Activated naive CD4-positive, alpha-beta T cell treated with anti-CD3 and anti-CD28 coated beads, Interleukin-2, amount 50 U/mL, for 24 hours (primary cell): ENCODE measurements at regions not wholly inside any gene's neighbourhood (a gene's known extent, or its start where the extent isn't known, plus 50 kb on each side); places are given as distances from the start of the nearest gene placed in this dataset.

Experiments
- H3K27ac Mint-ChIP-seq: one replicate; pipeline ENCODE4 v1.8.0; 2021; ENCODE audit warnings: mild to moderate bottlenecking, mixed read lengths
- H3K27me3 Mint-ChIP-seq: one replicate; pipeline ENCODE4 v1.8.0; 2021; ENCODE audit warnings: mixed read lengths
- H3K36me3 Mint-ChIP-seq: one replicate; pipeline ENCODE4 v1.8.0; 2021; ENCODE audit warnings: mixed read lengths
- H3K4me1 Mint-ChIP-seq: one replicate; pipeline ENCODE4 v1.8.0; 2021; ENCODE audit warnings: mixed read lengths
- H3K4me3 Mint-ChIP-seq: one replicate; pipeline ENCODE4 v1.8.0; 2021; ENCODE audit warnings: mild to moderate bottlenecking, mixed read lengths
- H3K9me3 Mint-ChIP-seq: one replicate; pipeline ENCODE4 v1.8.0; 2021; ENCODE audit warnings: mixed read lengths

DNA sequence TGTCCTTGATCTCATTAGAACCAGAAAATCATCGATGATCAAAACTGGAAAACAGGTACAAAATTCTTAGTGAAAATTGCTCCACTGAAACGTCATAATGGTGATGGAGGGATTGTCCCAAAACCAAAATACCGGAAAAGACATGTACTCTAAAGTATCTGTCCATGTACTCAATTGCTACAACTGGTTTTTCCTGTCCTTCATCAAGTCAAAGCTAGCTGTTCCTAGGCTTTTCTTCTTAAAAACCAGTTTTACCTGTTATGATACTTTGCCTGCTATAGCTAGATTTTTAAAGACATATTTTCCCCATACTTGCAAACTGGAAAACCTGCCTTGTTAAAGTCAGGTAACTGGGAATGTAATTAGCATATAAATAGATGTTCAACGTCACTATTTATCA lies 50.5 kb upstream of the LRRC1 start:
- Mint-ChIP-seq H3K36me3 (no peaks in the 10 kb centered on the region), H3K27ac (no peak overlapping the region), H3K4me3 (no peak overlapping the region)

DNA sequence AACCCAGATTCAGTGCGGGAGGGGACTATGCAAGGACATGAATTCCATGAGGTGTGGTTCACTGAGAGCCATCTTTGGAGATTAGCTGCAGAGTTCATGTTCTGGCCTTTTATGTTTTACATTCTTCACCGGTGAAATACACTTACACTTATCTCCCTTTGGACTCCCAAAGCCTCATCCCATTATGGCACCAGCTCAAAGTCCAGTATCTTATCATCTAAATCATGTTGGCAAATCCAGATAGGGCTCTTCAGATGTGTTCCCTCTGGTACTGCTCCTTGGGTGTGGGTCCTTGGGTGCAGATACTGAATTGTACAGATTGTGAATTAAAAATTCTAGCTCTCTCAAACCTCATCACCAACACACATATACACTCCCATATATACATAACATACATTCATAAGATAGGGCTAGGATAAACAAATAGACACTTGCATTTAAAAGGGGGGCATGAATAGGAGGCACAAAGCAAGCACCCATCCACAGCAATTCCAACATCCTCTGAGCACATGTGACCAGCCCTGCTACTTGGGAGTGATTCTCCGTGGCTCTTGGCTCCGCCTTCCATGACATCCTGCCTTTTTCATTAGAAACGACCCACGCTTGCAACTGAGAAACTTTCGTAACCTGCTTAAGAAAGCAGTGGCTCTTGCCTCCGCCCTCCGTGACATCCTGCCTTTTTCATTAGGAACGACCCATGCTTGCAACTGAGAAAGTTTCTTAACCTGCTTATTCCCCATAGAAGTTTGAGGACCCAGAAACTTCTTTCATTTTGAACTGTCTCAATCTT lies 53.6 kb upstream of the LRRC1 start:
- no peak overlapping the region for H3K27ac Mint-ChIP-seq
- H3K4me1 Mint-ChIP-seq: peaks cover 11% of the 10 kb centered on the region
- H3K9me3 Mint-ChIP-seq: no peaks in the 10 kb centered on the region
- peak overlapping the region; percentile 75 for H3K4me3 Mint-ChIP-seq
- H3K27me3 Mint-ChIP-seq: peaks cover 2% of the 10 kb centered on the region
- peaks cover 1% of the 10 kb centered on the region for H3K36me3 Mint-ChIP-seq

More for the DNA sequence above, 50.5 kb upstream of the LRRC1 start:
- Mint-ChIP-seq H3K4me1 (peaks cover 11% of the 10 kb centered on the region), H3K9me3 (no peaks in the 10 kb centered on the region), H3K27me3 (no peaks in the 10 kb centered on the region)

DNA sequence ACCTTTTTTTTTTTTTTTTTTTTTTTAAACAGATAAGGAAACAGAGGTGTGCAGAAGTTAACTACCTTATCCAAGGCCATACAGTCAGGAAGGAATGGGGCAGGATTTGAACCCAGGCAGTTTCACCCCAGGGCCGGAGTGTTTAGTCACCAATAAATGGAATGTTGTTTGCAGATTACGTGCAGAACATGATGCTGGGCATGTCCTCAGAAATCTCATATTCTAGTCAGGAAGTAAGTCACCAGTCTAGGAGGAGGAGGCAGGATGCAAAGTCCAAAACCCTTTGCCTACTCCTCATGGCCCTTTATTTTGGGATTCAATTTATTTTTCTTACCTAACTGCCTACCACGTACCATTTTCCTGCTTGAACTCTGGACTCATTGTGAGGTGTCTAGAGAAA lies 57.1 kb upstream of the LRRC1 start:
- Mint-ChIP-seq H3K27ac (no peak overlapping the region), H3K4me1 (peaks cover 25% of the 10 kb centered on the region), H3K27me3 (peaks cover 2% of the 10 kb centered on the region), H3K4me3 (no peak overlapping the region), H3K9me3 (no peaks in the 10 kb centered on the region), H3K36me3 (peaks cover 1% of the 10 kb centered on the region)

DNA sequence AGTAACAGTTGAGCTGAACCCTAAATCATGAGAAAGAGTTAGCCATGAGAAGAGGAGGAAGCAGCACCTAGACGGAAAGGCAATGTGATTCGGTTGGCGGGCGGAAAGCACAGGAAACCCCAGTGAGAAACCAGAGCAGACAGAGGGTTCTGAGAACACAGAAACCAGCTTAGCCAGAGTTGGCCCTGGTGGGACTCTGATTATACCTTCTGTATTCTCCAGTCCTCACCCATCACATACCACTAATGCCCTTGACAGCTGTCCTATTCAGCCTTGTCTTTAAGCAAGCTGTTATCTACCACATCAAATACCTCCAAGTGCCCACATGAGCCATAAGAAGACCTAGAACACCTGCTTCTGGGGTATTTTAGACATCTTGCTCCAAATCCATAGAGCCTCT lies 58.9 kb upstream of the LRRC1 start:
- H3K27me3 Mint-ChIP-seq: peaks cover 2% of the 10 kb centered on the region
- peaks cover 1% of the 10 kb centered on the region for H3K36me3 Mint-ChIP-seq
- H3K4me1 Mint-ChIP-seq: peaks cover 21% of the 10 kb centered on the region
- H3K27ac Mint-ChIP-seq: no peak overlapping the region
- H3K4me3 Mint-ChIP-seq: no peak overlapping the region
- no peaks in the 10 kb centered on the region for H3K9me3 Mint-ChIP-seq

DNA sequence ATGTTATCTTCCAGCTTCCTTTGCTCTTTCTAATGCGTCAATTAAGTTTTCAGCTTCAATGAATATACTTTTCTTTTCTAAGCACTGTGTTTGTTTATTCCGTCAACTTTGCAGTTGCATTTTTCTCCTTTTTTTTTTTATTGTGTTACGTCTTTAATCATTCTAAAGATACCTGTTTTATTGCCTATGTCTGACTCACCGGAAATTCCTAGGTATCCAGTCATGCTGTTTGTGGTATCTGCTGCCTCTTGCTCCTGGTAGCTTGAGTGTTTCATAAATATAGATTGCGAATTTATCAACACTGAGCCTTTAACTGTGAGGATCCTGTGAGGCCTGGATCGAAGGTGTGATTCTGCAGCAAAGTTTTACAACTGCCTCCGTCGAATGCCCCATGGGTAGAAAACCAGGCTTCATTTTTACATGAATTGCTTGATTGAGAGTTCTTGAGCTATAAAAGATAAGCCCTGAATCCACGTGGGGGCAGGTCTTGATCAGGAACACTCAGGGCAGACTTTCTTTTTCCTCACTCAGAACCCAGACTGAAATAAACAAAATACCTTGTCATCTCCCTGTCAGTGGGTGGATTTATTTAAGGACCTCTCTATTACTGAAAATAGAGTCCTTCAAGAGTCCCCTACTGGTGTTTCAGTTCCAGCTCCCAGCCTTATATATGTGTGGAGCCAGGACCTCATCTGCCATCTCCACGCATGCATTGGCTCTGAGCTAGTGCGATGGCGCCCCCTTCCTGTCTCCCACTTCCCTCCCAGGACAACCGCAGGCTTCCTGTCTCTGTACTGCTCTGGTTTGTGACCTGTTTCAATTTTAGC lies 60.1 kb upstream of the LRRC1 start:
- Mint-ChIP-seq H3K27ac (peak overlapping the region; percentile 38), H3K4me3 (no peak overlapping the region), H3K9me3 (no peaks in the 10 kb centered on the region), H3K27me3 (peaks cover 2% of the 10 kb centered on the region), H3K4me1 (peaks cover 19% of the 10 kb centered on the region), H3K36me3 (peaks cover 1% of the 10 kb centered on the region)

DNA sequence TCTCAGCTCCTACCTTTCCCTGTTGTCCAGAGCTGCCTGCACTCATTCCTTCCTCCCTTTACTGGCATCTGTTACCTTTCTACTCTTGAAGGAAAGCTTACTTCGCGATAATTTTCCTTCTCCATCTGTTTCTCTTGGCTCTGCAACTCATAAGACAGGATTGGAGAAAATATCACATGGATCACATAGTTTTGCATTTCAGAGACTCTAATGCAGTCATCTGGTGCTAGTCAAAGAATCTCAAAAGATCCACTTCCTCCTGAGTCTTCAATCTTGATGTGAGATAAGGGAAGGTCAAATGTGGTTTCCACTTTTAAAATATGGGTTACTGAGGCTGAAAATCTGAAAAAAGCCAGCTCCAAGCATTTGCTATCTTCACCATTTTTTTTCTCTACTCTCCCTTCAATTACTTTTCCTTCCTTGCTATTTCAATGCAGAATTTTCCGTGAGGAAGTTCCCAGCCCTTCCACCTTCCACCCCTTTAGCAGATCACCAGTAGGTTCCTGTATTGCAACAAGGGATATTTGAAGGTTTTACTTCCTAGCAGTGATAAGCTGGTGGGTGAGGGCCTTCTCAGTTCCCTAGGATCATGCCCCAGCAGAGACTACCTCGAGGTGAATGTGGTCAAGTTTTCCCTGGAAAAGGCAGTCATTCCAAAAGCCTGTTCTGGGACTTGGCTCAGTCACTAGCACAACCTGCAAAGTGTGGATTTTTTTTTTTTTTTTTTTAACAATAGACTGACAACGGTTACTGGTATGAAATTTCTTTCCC lies 62.8 kb upstream of the LRRC1 start:
- Mint-ChIP-seq H3K27me3 (no peaks in the 10 kb centered on the region), H3K9me3 (no peaks in the 10 kb centered on the region), H3K36me3 (no peaks in the 10 kb centered on the region), H3K27ac (peak overlapping the region; percentile 57), H3K4me3 (no peak overlapping the region), H3K4me1 (peaks cover 19% of the 10 kb centered on the region)

DNA sequence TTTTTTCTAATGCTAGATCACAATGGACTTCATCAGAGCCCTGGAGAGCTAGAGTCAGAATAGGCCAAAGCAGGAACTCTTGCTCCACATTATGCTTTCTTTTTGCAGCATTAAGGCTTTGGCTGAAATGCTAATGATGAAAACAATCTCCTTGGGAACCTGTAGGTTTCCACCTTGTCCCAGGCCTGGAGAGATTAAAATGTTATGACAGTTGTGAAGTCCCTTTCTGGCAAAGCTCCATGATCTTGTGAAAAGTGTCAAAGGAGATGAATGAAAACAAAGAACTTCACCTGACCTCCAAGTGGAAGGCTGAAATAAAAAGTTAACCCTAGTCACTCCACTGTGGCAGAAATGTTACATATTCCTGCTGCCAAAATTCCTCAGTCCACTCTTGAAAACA lies 64.0 kb upstream of the LRRC1 start:
- H3K4me1 Mint-ChIP-seq: peaks cover 22% of the 10 kb centered on the region
- H3K27me3 Mint-ChIP-seq: peaks cover under 1% of the 10 kb centered on the region
- H3K27ac Mint-ChIP-seq: no peak overlapping the region
- H3K4me3 Mint-ChIP-seq: no peak overlapping the region
- no peaks in the 10 kb centered on the region for H3K36me3 Mint-ChIP-seq
- no peaks in the 10 kb centered on the region for H3K9me3 Mint-ChIP-seq

DNA sequence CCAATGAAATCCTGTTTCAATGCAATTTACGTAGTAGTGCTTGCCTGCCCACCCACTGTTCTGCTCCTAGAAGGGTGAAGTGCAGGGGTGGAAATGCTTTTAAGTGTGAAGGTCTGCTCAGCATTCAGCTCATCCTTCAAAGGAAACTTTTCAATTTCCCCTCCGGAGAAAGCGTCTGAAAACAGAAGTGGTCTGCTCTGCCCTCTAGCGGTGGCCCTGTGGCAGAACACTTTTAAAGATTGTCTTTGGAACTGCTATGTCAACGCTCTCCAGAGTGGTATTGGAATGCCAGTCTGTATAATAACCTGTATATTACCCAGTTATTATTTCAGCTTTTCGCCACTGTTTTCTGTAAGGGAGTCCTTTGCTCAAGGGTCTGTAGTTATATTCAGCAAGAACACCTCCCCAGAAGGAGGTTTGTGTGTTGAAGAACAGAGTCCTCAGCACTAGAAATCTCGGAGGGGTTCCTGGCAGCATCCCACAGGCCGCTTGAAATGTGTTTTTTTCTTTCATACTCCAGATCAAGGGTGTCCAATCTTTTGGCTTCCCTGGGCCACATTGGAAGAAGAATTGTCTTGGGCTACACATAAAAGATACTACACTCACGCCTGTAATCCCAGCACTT lies 63.1 kb upstream of the KLHL31 start:
- no peak overlapping the region for H3K4me3 Mint-ChIP-seq
- H3K36me3 Mint-ChIP-seq: no peaks in the 10 kb centered on the region
- no peaks in the 10 kb centered on the region for H3K9me3 Mint-ChIP-seq
- peaks cover 2% of the 10 kb centered on the region for H3K27me3 Mint-ChIP-seq
- peaks cover 12% of the 10 kb centered on the region for H3K4me1 Mint-ChIP-seq
- no peak overlapping the region for H3K27ac Mint-ChIP-seq

DNA sequence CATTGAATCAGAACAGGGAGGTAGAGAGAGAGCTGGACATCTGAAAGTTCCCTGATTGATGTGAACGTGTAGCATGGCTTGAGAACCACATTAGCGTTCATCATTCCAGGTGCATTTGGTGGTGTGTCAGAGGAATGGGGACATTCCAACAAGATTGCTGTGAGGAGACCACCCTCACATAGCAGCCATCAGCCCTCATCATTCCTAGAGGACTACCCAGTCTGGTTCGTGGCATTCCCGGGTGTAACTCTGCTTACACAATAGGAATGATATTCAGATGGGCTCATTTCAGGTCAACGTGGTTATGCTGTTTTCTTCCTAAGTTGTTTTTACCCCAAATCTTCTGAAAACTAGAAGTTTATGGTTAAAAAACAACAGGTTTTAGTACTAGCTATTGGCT lies 62.2 kb upstream of the KLHL31 start:
- no peak overlapping the region for H3K4me3 Mint-ChIP-seq
- H3K4me1 Mint-ChIP-seq: peaks cover 12% of the 10 kb centered on the region
- H3K27ac Mint-ChIP-seq: no peak overlapping the region
- no peaks in the 10 kb centered on the region for H3K9me3 Mint-ChIP-seq
- H3K27me3 Mint-ChIP-seq: peaks cover 2% of the 10 kb centered on the region
- no peaks in the 10 kb centered on the region for H3K36me3 Mint-ChIP-seq

DNA sequence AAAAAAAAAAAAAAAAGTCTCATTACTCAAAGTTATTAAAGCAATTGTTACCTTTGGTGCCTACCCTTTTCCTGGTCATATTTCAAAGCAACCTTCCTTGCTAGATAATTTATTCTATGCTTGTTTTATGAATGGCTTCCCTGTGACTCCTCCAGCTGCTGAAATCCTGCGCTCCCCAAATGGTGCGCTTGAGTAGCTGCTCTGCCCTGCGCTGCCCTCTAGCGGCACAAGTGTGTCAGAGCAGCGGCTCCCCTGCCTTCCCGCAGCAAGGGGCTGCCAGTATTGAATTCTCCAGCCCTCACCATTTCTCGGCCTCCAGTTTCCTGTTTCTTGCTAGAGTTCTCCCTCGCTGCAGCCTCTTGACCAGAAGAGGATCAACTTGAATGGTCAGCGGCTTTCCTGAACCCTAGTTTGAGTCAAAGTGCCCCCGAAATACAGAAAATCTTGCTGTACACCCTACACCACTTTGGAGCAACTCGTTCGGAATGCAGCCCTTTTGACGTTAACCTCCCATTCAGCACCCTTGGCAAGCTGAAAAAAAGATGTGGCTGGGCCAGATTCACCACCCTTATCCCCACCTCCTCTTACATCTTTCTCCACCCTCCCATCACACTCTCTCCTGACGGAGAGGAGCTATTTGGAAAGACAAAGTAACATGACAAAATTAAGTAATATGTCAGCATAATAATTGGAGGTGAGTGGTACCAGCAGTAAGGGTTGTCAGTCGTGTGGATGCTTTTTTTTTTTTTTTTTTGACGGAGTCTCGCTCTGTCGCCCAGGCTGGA lies 60.4 kb upstream of the KLHL31 start:
- H3K9me3 Mint-ChIP-seq: no peaks in the 10 kb centered on the region
- H3K27me3 Mint-ChIP-seq: peaks cover 2% of the 10 kb centered on the region
- no peak overlapping the region for H3K27ac Mint-ChIP-seq
- no peak overlapping the region for H3K4me3 Mint-ChIP-seq
- H3K36me3 Mint-ChIP-seq: no peaks in the 10 kb centered on the region
- H3K4me1 Mint-ChIP-seq: peaks cover 6% of the 10 kb centered on the region

DNA sequence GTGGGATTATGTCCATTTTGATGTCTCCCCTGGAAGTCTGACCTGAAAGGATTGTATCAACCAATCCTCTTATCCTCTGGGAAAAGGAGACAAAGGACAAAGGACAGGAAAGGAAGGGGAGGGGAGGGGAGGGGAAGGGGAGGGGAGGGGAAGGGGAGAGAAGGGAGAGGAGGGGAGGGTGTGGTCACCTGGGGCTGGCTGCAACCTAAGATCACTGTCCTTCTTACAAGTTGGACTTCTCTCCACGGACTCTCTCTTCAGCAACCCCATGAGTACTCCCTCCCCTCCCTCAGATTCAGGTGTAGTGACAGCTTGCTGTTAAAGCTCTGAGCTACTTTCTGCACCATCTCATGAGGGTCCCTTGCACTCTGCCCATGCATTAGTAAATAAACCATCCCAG lies 58.9 kb upstream of the KLHL31 start:
- H3K27ac Mint-ChIP-seq: no peak overlapping the region
- H3K4me1 Mint-ChIP-seq: peaks cover 6% of the 10 kb centered on the region

DNA sequence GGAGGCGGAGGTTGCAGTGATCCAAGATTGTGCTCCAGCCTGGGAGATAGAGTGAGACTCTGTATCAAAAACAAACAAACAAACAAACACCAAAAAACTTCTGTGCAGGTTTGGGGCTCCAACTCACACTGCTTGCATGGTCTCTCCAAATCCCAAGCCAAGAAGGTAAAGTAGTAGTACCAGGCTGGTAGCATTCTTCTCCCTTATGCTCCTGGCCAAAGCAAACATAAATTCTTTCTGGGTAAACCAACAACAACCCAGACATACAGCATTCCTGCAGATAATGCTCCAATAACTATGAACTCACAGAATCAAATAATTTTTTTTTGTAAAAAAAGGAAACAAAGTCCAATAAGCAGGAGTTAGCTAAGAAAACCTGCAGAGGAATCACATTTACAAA lies 57.8 kb upstream of the KLHL31 start:
- H3K4me1 Mint-ChIP-seq: peaks cover 12% of the 10 kb centered on the region
- H3K36me3 Mint-ChIP-seq: no peaks in the 10 kb centered on the region
- H3K4me3 Mint-ChIP-seq: no peak overlapping the region
- H3K27me3 Mint-ChIP-seq: peaks cover 2% of the 10 kb centered on the region
- no peaks in the 10 kb centered on the region for H3K9me3 Mint-ChIP-seq
- no peak overlapping the region for H3K27ac Mint-ChIP-seq

More for the DNA sequence above, 58.9 kb upstream of the KLHL31 start:
- H3K9me3 Mint-ChIP-seq: no peaks in the 10 kb centered on the region
- no peaks in the 10 kb centered on the region for H3K36me3 Mint-ChIP-seq
- peaks cover 2% of the 10 kb centered on the region for H3K27me3 Mint-ChIP-seq
- H3K4me3 Mint-ChIP-seq: no peak overlapping the region

DNA sequence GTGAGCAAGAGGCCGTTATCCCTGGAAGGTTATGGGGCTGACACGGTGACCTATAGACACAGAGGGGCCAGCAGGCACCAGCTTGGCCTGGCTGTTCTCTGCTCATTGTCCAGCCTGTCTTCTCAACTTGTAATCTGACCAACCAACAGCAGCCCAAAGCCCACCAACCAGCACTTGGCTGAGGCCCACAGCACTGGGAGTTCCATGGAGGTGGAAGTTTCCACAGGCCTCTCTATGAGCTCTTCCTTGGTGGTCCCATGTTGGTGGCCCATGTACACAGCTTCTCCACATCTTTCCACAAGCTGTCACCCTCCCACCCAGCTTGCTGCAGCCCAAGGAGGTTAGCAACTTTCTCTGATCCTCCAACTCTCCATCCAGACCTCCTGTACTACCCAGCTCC lies 56.2 kb upstream of the KLHL31 start:
- H3K4me1 Mint-ChIP-seq: peaks cover 12% of the 10 kb centered on the region
- H3K4me3 Mint-ChIP-seq: no peak overlapping the region
- H3K27me3 Mint-ChIP-seq: peaks cover 2% of the 10 kb centered on the region
- no peaks in the 10 kb centered on the region for H3K36me3 Mint-ChIP-seq
- no peaks in the 10 kb centered on the region for H3K9me3 Mint-ChIP-seq
- H3K27ac Mint-ChIP-seq: no peak overlapping the region

DNA sequence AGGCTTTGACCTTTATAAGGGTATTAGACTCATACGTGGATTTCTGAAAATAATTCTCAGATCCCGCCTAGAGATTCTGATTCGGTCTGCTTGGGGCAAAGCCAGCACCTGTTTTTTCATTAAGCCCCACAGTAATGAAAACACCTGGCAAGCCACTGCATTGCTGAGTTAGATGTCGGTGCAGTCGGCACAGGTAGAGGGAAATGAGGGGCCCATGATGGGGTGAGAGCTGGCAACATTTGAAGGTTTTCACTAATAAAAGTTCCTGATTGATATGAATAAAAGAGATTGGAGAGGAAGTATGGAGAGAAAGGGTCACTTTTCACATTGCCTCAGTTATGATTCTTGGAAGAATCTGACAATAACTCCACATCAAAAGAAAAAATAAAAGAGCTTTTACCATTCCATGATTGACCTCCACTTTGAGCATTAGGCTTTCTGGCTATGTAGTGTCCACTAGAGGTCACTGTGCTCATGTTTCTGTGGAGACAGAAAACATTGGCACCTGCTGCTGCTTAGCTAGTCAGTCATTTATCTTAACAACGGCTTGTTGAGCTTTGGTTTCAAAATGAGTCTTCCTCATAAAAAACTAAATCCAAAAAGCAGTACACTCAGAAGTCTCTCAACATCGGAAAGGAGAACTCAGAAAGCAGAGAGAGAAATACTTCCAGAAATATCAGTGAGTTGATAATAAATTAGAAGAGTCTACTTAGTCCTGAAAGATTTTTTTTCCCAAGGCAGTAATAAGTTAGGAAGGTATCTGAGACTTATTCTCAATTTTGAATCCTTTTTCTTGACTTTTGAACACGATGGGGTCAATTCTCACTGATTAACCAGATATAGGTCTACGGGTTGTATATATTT lies 53.3 kb upstream of the KLHL31 start:
- Mint-ChIP-seq H3K4me3 (no peak overlapping the region), H3K27ac (no peak overlapping the region), H3K36me3 (no peaks in the 10 kb centered on the region), H3K4me1 (peaks cover 6% of the 10 kb centered on the region), H3K9me3 (no peaks in the 10 kb centered on the region), H3K27me3 (peaks cover 4% of the 10 kb centered on the region)
